Neuron (in vitro differentiated cells): ENCODE measurements at regions not wholly inside any gene's neighbourhood (a gene's known extent, or its start where the extent isn't known, plus 50 kb on each side); places are given as distances from the start of the nearest gene placed in this dataset.
A peak's percentile ranks its signal among the peaks of the same experiment; 100 is the strongest.

Experiments used
- H2AFZ ChIP-seq: one replicate; pipeline ENCODE4 v1.6.1; 2013; ENCODE audit warnings: low read depth, mild to moderate bottlenecking, inconsistent platforms, low read length, moderate library complexity
- H3K27me3 ChIP-seq: one replicate; pipeline ENCODE4 v1.6.1; 2013; ENCODE audit warnings: low read length; ENCODE audit not compliant: insufficient read depth
- H3K36me3 ChIP-seq: one replicate; pipeline ENCODE4 v1.6.1; 2013; ENCODE audit warnings: low read length; ENCODE audit not compliant: insufficient read depth
- H3K4me1 ChIP-seq: one replicate; pipeline ENCODE4 v1.6.1; 2013; ENCODE audit warnings: low read length; ENCODE audit not compliant: insufficient read depth
- H3K4me3 ChIP-seq: 2 replicates; pipeline ENCODE4 v1.5.1; 2013; ENCODE audit warnings: mild to moderate bottlenecking, low read length, moderate library complexity
- H3K9me3 ChIP-seq: one replicate; pipeline ENCODE4 v1.6.1; 2013; ENCODE audit warnings: low read length

- peak overlapping the region; percentile 32 for H2AFZ ChIP-seq
- no peaks in the 10 kb centered on the region for H3K9me3 ChIP-seq
- H3K4me1 ChIP-seq, result peaks cover 15% of the 10 kb centered on the region
- no peaks in the 10 kb centered on the region for H3K36me3 ChIP-seq
- no peaks in the 10 kb centered on the region for H3K27me3 ChIP-seq
- H3K4me3 ChIP-seq, result no peak overlapping the region
These were observed 234.7 kb downstream of the TTLL7 start for GRCh38 chr1:83764209-83764608.

GRCh38 chr1:83763361-83764095 is 235.4 kb downstream of the TTLL7 start:
- Histone ChIP-seq H2AFZ (no peak overlapping the region), H3K4me3 (no peak overlapping the region), H3K27me3 (no peaks in the 10 kb centered on the region), H3K36me3 (no peaks in the 10 kb centered on the region), H3K9me3 (no peaks in the 10 kb centered on the region), H3K4me1 (peaks cover 15% of the 10 kb centered on the region)

- peaks cover 15% of the 10 kb centered on the region for H3K4me1 ChIP-seq
- H3K27me3 ChIP-seq, result no peaks in the 10 kb centered on the region
- no peaks in the 10 kb centered on the region for H3K36me3 ChIP-seq
- H3K4me3 ChIP-seq, result no peak overlapping the region
- H3K9me3 ChIP-seq, result no peaks in the 10 kb centered on the region
- H2AFZ ChIP-seq, result no peak overlapping the region
These were observed 236.5 kb downstream of the TTLL7 start for GRCh38 chr1:83762416-83762815.

- H3K4me3 ChIP-seq, result no peak overlapping the region
These were observed 236.9 kb downstream of the TTLL7 start for GRCh38 chr1:83762039-83762365.

GRCh38 chr1:83761167-83762038 is 237.5 kb downstream of the TTLL7 start:
- peaks cover 15% of the 10 kb centered on the region for H3K4me1 ChIP-seq
- H3K4me3 ChIP-seq, result no peak overlapping the region

More at GRCh38 chr1:83762039-83762365, 236.9 kb downstream of the TTLL7 start:
- Histone ChIP-seq H2AFZ (no peak overlapping the region), H3K36me3 (no peaks in the 10 kb centered on the region), H3K27me3 (no peaks in the 10 kb centered on the region), H3K9me3 (no peaks in the 10 kb centered on the region), H3K4me1 (peaks cover 15% of the 10 kb centered on the region)

GRCh38 chr1:83760226-83761021 is 238.5 kb downstream of the TTLL7 start:
- H3K9me3 ChIP-seq, result no peaks in the 10 kb centered on the region
- H3K27me3 ChIP-seq, result no peaks in the 10 kb centered on the region
- no peak overlapping the region for H2AFZ ChIP-seq
- H3K36me3 ChIP-seq, result no peaks in the 10 kb centered on the region
- H3K4me3 ChIP-seq, result no peak overlapping the region
- H3K4me1 ChIP-seq, result peaks cover 14% of the 10 kb centered on the region

More at GRCh38 chr1:83761167-83762038, 237.5 kb downstream of the TTLL7 start:
- Histone ChIP-seq H3K27me3 (no peaks in the 10 kb centered on the region), H3K9me3 (no peaks in the 10 kb centered on the region), H2AFZ (no peak overlapping the region), H3K36me3 (no peaks in the 10 kb centered on the region)

- Histone ChIP-seq H3K36me3 (no peaks in the 10 kb centered on the region), H3K4me3 (no peak overlapping the region), H2AFZ (no peak overlapping the region)
These were observed 241.8 kb downstream of the TTLL7 start for GRCh38 chr1:83756984-83757717.

GRCh38 chr1:83751602-83752001 is 247.3 kb downstream of the TTLL7 start:
- Histone ChIP-seq H3K36me3 (no peaks in the 10 kb centered on the region), H3K9me3 (no peaks in the 10 kb centered on the region), H2AFZ (no peak overlapping the region), H3K27me3 (no peaks in the 10 kb centered on the region), H3K4me3 (no peak overlapping the region), H3K4me1 (peaks cover 31% of the 10 kb centered on the region)

More at GRCh38 chr1:83756984-83757717, 241.8 kb downstream of the TTLL7 start:
- Histone ChIP-seq H3K27me3 (no peaks in the 10 kb centered on the region), H3K4me1 (no peaks in the 10 kb centered on the region), H3K9me3 (no peaks in the 10 kb centered on the region)

- H3K4me3 ChIP-seq, result no peak overlapping the region
- H3K27me3 ChIP-seq, result no peaks in the 10 kb centered on the region
- H3K4me1 ChIP-seq, result peaks cover 31% of the 10 kb centered on the region
- no peaks in the 10 kb centered on the region for H3K36me3 ChIP-seq
- no peaks in the 10 kb centered on the region for H3K9me3 ChIP-seq
- H2AFZ ChIP-seq, result no peak overlapping the region
These were observed 248.7 kb downstream of the TTLL7 start for GRCh38 chr1:83750201-83750600.

GRCh38 chr1:83747853-83748482 is 251.0 kb downstream of the TTLL7 start:
- H3K27me3 ChIP-seq, result no peaks in the 10 kb centered on the region
- H3K4me3 ChIP-seq, result no peak overlapping the region
- H3K9me3 ChIP-seq, result no peaks in the 10 kb centered on the region
- H3K4me1 ChIP-seq, result peaks cover 43% of the 10 kb centered on the region
- H2AFZ ChIP-seq, result no peak overlapping the region
- H3K36me3 ChIP-seq, result no peaks in the 10 kb centered on the region

GRCh38 chr1:83746234-83746633 is 252.7 kb downstream of the TTLL7 start:
- Histone ChIP-seq H3K27me3 (no peaks in the 10 kb centered on the region), H3K9me3 (no peaks in the 10 kb centered on the region), H2AFZ (no peak overlapping the region), H3K4me3 (no peak overlapping the region), H3K4me1 (peaks cover 60% of the 10 kb centered on the region), H3K36me3 (no peaks in the 10 kb centered on the region)

- Histone ChIP-seq H3K4me1 (peaks cover 42% of the 10 kb centered on the region), H3K27me3 (no peaks in the 10 kb centered on the region), H3K36me3 (no peaks in the 10 kb centered on the region), H3K9me3 (no peaks in the 10 kb centered on the region), H3K4me3 (no peak overlapping the region), H2AFZ (no peak overlapping the region)
These were observed 256.5 kb downstream of the TTLL7 start for GRCh38 chr1:83742446-83742845.
